ENCODE measurements at regions not wholly inside any gene's neighbourhood (a gene's known extent, or its start where the extent isn't known, plus 50 kb on each side); places are given as distances from the start of the nearest gene placed in this dataset.

GRCh38 chrX:104319346-104319745, 64.6 kb upstream of the ESX1 start:
- TF ChIP-seq CTCF (IDR thresholded peaks at IDR 0.05; ENCODE audit: poor library complexity) (no peak), EZH2 (IDR thresholded peaks at IDR 0.05; ENCODE audit: borderline replicate concordance) (no peak)

All from hepatocyte (in vitro differentiated cells).